ENCODE measurements at regions not wholly inside any gene's neighbourhood (a gene's known extent, or its start where the extent isn't known, plus 50 kb on each side); places are given as distances from the start of the nearest gene placed in this dataset.

DNA sequence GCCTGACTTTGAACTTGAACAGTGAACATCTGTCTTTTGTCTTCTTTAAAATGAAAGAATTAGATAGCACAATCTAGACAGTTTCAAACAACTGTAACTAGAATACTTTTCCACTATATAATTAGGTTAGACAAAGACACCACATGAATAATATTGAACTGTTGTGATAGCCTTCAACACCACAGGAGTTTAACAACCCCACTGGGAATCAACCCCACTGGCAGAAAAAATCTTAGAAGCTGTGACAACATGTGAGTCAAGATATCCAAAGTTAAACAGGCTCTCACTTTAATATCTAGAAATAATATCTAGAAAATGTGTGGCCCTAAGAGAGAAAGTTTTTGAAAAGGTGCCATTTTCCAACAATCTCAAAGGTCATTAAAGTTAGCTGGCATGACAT, 64.4 kb upstream of the PRICKLE2 start:
- no peaks in the 10 kb centered on the region for H3K9me3 Mint-ChIP-seq
- no peak for ATAC-seq
- no peaks in the 10 kb centered on the region for H3K36me3 Mint-ChIP-seq

DNA sequence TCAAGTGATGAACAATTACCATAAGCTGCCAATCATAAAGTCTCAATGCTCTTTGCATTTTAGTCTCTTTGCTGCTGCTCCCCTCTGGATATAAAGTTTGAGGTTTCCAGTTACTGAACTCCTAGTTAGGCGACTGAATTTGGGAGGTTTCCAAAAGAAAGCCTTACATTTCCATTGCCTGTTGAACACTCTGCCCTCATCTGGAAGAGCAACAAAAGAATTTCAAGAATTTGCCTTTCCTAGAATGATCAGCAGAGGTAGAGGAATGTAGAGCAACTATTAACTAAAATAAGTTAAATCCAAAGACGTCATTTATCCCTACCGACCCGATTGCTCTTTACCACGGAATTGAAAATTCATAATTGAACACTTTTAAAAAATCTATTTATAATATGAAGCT, 53.4 kb upstream of the PRICKLE2 start:
- no peaks in the 10 kb centered on the region for H3K4me1 Mint-ChIP-seq
- H3K36me3 Mint-ChIP-seq = no peaks in the 10 kb centered on the region
- no peak overlapping the region for H3K4me3 Mint-ChIP-seq
- ATAC-seq = no peak
- no peak overlapping the region for H3K27ac Mint-ChIP-seq
- H3K9me3 Mint-ChIP-seq = peaks cover 6% of the 10 kb centered on the region
- DNase-seq (ENCODE audit: low spot score in 2 of 2) = no peak

More for the DNA sequence above, 64.4 kb upstream of the PRICKLE2 start:
- Mint-ChIP-seq H3K4me3 (no peak overlapping the region), H3K27ac (no peak overlapping the region), H3K4me1 (no peaks in the 10 kb centered on the region)
- no peak for DNase-seq (ENCODE audit: low spot score in 2 of 2)

DNA sequence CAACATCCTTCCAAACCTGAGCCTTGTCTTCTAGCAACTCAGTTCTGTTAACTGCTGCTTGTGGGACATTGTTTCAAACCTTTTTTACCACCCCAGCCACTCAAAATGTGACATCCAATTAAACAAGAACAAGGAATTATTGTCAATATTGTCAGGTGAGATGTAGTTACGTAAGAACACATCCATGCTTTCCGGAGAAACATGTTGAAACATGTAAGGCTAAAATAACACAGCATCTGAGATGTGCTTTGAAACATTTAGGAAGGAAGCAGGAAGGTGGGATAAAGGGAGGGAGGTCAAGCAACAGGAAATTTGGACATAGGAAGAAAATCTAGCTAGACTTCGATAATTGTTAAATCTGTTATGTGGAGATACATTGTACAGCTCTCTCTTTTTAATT, 50.9 kb upstream of the PRICKLE2 start:
- H3K4me1 Mint-ChIP-seq = no peaks in the 10 kb centered on the region
- H3K36me3 Mint-ChIP-seq = no peaks in the 10 kb centered on the region
- ATAC-seq (no peak), DNase-seq (ENCODE audit: low spot score in 2 of 2) (no peak)
- no peak overlapping the region for H3K27ac Mint-ChIP-seq
- H3K9me3 Mint-ChIP-seq = peaks cover 4% of the 10 kb centered on the region
- no peak overlapping the region for H3K4me3 Mint-ChIP-seq

Measured in stimulated activated effector memory CD8-positive, alpha-beta T cell treated with anti-CD3 and anti-CD28 coated beads, Interleukin-12 subunit alpha, Interleukin-12 subunit beta, amount 100 ng/mL, for 72 hours (primary cell).